K562 (cell line): ENCODE measurements at regions not wholly inside any gene's neighbourhood (a gene's known extent, or its start where the extent isn't known, plus 50 kb on each side); places are given as distances from the start of the nearest gene placed in this dataset.

ENCODE experiments used
- BHLHE40 ChIP-seq: IDR thresholded peaks from 2 replicates; pipeline ENCODE4 v1.6.1; 2011; ENCODE audit warnings: low read length, improper control_type of control experiment
- CTCF ChIP-seq, 3 experiments: IDR thresholded peaks in 2 of 3; conservative IDR thresholded peaks in 1 of 3; 2 replicates each; pipeline ENCODE4 v1.5.1; 2011 to 2012; ENCODE audit warnings: low read length in 3 of 3, mild to moderate bottlenecking in 3 of 3, control low read depth in 2 of 3, improper control_type of control experiment in 1 of 3, inconsistent platforms in 1 of 3, low read depth in 1 of 3, mixed read lengths in 1 of 3, moderate library complexity in 1 of 3; ENCODE audit not compliant: insufficient read depth in 2 of 3
- EZH2 ChIP-seq: IDR thresholded peaks from 2 replicates; pipeline ENCODE4 v1.6.1; 2012; ENCODE audit warnings: low read depth, mild to moderate bottlenecking, inconsistent platforms, low read length, borderline replicate concordance
- HNRNPK ChIP-seq: fragments of 200-400 bp; formaldehyde crosslinking; IDR thresholded peaks from one replicate; pipeline ENCODE4 v1.6.1; 2018; ENCODE audit warnings: mild to moderate bottlenecking, low read depth, low read length; ENCODE audit not compliant: poor library complexity, severe bottlenecking
- NR1H2 ChIP-seq: sonication (generic); formaldehyde crosslinking; IDR thresholded peaks from 2 replicates; pipeline ENCODE4 v1.4.0; 2020; ENCODE audit warnings: mild to moderate bottlenecking, missing genetic modification reagents
- PPARD ChIP-seq: fragments of 250-450 bp; sonication (Bioruptor Pico); IDR thresholded peaks from 2 replicates; pipeline ENCODE4 v1.8.0; 2022; ENCODE audit warnings: inconsistent platforms, mild to moderate bottlenecking, moderate library complexity
- RCOR1 ChIP-seq, 2 experiments: IDR thresholded peaks; 2 replicates each; pipeline ENCODE4 v1.6.1; 2012; ENCODE audit warnings: low read depth in 2 of 2, low read length in 2 of 2, borderline replicate concordance in 1 of 2, improper control_type of control experiment in 1 of 2
- TEAD4 ChIP-seq, 2 experiments: sonication (generic) in 1 of 2; formaldehyde crosslinking in 1 of 2; IDR thresholded peaks; 2 replicates each; pipeline versions ENCODE4 v1.6.1 to v1.8.0; 2012 to 2022; ENCODE audit warnings: borderline replicate concordance in 1 of 2, inconsistent platforms in 1 of 2, low read length in 1 of 2, mild to moderate bottlenecking in 1 of 2, missing genetic modification reagents in 1 of 2
- ZBTB2 ChIP-seq: fragments of 450-650 bp; IDR thresholded peaks from 2 replicates; pipeline ENCODE4 v1.6.1; 2016; ENCODE audit warnings: antibody characterized with exemption
- ZNF143 ChIP-seq: sonication (generic); formaldehyde crosslinking; IDR thresholded peaks from 2 replicates; pipeline ENCODE4 v1.9.0; 2022; ENCODE audit warnings: mild to moderate bottlenecking, missing genetic modification reagents
- ZNF239 ChIP-seq: fragments of 250-450 bp; sonication (Bioruptor Pico); IDR thresholded peaks from 2 replicates; pipeline ENCODE4 v1.4.0; 2020; ENCODE audit warnings: mild to moderate bottlenecking

DNA sequence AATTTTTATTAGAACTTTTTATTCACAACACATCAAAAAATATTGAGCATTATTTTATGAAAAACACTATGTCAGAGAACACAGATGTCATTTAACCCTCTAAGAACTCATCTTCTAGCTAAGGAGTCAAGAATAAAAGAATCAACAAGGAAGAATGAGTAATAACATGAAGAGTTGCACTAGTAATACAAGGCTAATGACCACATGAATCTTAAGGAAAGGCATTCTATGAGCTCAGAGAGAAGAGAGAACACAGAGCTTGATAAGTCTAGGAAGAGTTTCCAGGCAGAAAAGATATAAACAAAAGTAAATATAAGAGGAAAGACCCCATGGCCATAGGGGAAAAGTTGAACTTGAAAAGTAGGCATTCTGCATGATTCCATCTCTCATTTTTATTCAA lies 166.5 kb downstream of the MAIP1 start:
- TF ChIP-seq EZH2: no peak
- no peak for TF ChIP-seq HNRNPK
- no peak for TF ChIP-seq BHLHE40
- no peak for TF ChIP-seq CTCF (IDR thresholded peaks at IDR 0.05 in 2 of 3, conservative IDR thresholded peaks at IDR 0.05 in 1 of 3; ENCODE audit: insufficient read depth in 2 of 3, low read depth in 1 of 3, low read length in 3 of 3)
- no peak for TF ChIP-seq ZNF239 (CRISPR knock-in tag)
- no peak for TF ChIP-seq TEAD4 (IDR thresholded peaks at IDR 0.05; ENCODE audit: low read length)
- TF ChIP-seq TEAD4 (CRISPR knock-in tag; IDR thresholded peaks at IDR 0.05; ENCODE audit: borderline replicate concordance): no peak
- no peak for TF ChIP-seq NR1H2 (CRISPR knock-in tag)
- TF ChIP-seq RCOR1 (IDR thresholded peaks at IDR 0.05; ENCODE audit: borderline replicate concordance in 1 of 2, low read depth in 2 of 2, low read length in 2 of 2): no peak
- no peak for TF ChIP-seq PPARD (CRISPR knock-in tag)
- no peak for TF ChIP-seq ZNF143 (CRISPR knock-in tag)
- TF ChIP-seq ZBTB2: no peak
